ENCODE measurements at regions not wholly inside any gene's neighbourhood (a gene's known extent, or its start where the extent isn't known, plus 50 kb on each side); places are given as distances from the start of the nearest gene placed in this dataset.

- Mint-ChIP-seq H3K4me3 (peak overlapping the region in 1 of 5 donors; percentile 4), H3K27ac (peak overlapping the region in 2 of 6 donors; percentile 1 to 26), H3K4me1 (peaks cover 28 to 44% of the 10 kb centered on the region in 2 donors), H3K9me3 (peaks cover 0 to 4% (median 0%) of the 10 kb centered on the region in 6 donors), H3K27me3 (ENCODE audit: low read depth in 3 of 3) (no peaks in the 10 kb centered on the region), H3K36me3 (peaks cover 4 to 10% (median 4%) of the 10 kb centered on the region in 3 donors)
- DNase-seq = no peak
Observed at GRCh38 chr3:143192193-143192592, 72.6 kb downstream of the CHST2 start.

GRCh38 chr3:143200001-143200924 is 80.7 kb downstream of the CHST2 start:
- Mint-ChIP-seq H3K4me1 (peaks cover 5 to 21% of the 10 kb centered on the region in 2 donors), H3K27me3 (ENCODE audit: low read depth in 3 of 3) (peaks cover 0 to 7% (median 1%) of the 10 kb centered on the region in 3 donors), H3K36me3 (peaks cover 0 to 12% (median 0%) of the 10 kb centered on the region in 3 donors), H3K4me3 (peak overlapping the region in 1 of 5 donors; percentile 33), H3K27ac (no peak overlapping the region), H3K9me3 (peaks cover 0 to 2% (median 0%) of the 10 kb centered on the region in 6 donors)
- DNase-seq = no peak

GRCh38 chr3:143201045-143201444 is 81.5 kb downstream of the CHST2 start:
- H3K4me3 Mint-ChIP-seq = no peak overlapping the region
- peaks cover 5 to 16% of the 10 kb centered on the region in 2 donors for H3K4me1 Mint-ChIP-seq
- no peak overlapping the region for H3K27ac Mint-ChIP-seq
- peaks cover 0 to 12% (median 4%) of the 10 kb centered on the region in 3 donors for H3K36me3 Mint-ChIP-seq
- no peak for DNase-seq
- H3K27me3 Mint-ChIP-seq (ENCODE audit: low read depth in 3 of 3) = peaks cover 0 to 7% (median 1%) of the 10 kb centered on the region in 3 donors
- peaks cover 0 to 5% (median 0%) of the 10 kb centered on the region in 6 donors for H3K9me3 Mint-ChIP-seq

GRCh38 chr3:143201870-143202752 is 82.5 kb downstream of the CHST2 start:
- Mint-ChIP-seq H3K36me3 (peaks cover 0 to 15% (median 5%) of the 10 kb centered on the region in 3 donors), H3K27ac (peak overlapping the region in 1 of 6 donors; percentile 2), H3K9me3 (peaks cover 0 to 5% (median 0%) of the 10 kb centered on the region in 6 donors), H3K27me3 (ENCODE audit: low read depth in 3 of 3) (peaks cover 2 to 7% (median 3%) of the 10 kb centered on the region in 3 donors), H3K4me1 (peaks cover 13 to 19% of the 10 kb centered on the region in 2 donors), H3K4me3 (no peak overlapping the region)
- DNase-seq = no peak

- H3K36me3 Mint-ChIP-seq = peaks cover 0 to 12% (median 7%) of the 10 kb centered on the region in 3 donors
- peaks cover 21 to 29% of the 10 kb centered on the region in 2 donors for H3K4me1 Mint-ChIP-seq
- peak overlapping the region in 1 of 6 donors; percentile 10 for H3K27ac Mint-ChIP-seq
- H3K4me3 Mint-ChIP-seq = no peak overlapping the region
- peaks cover 0 to 5% (median 0%) of the 10 kb centered on the region in 6 donors for H3K9me3 Mint-ChIP-seq
- H3K27me3 Mint-ChIP-seq (ENCODE audit: low read depth in 3 of 3) = peaks cover 2 to 5% (median 3%) of the 10 kb centered on the region in 3 donors
- no peak for DNase-seq
Observed at GRCh38 chr3:143203142-143203541, 83.6 kb downstream of the CHST2 start.

GRCh38 chr3:143203848-143204247 is 84.3 kb downstream of the CHST2 start:
- peaks cover 2 to 5% (median 3%) of the 10 kb centered on the region in 3 donors for H3K27me3 Mint-ChIP-seq (ENCODE audit: low read depth in 3 of 3)
- H3K9me3 Mint-ChIP-seq = peaks cover 0 to 5% (median 0%) of the 10 kb centered on the region in 6 donors
- no peak for DNase-seq
- no peak overlapping the region for H3K27ac Mint-ChIP-seq
- no peak overlapping the region for H3K4me3 Mint-ChIP-seq
- peaks cover 21 to 30% of the 10 kb centered on the region in 2 donors for H3K4me1 Mint-ChIP-seq
- H3K36me3 Mint-ChIP-seq = peaks cover 0 to 12% (median 7%) of the 10 kb centered on the region in 3 donors

- H3K4me3 Mint-ChIP-seq = no peak overlapping the region
- DNase-seq = no peak
- H3K36me3 Mint-ChIP-seq = peaks cover 0 to 12% (median 7%) of the 10 kb centered on the region in 3 donors
- peak overlapping the region in 3 of 6 donors; percentile 43 to 71 (median 46) for H3K27ac Mint-ChIP-seq
- H3K4me1 Mint-ChIP-seq = peaks cover 21 to 23% of the 10 kb centered on the region in 2 donors
- H3K9me3 Mint-ChIP-seq = peaks cover 0 to 5% (median 0%) of the 10 kb centered on the region in 6 donors
- peaks cover 2 to 5% (median 3%) of the 10 kb centered on the region in 3 donors for H3K27me3 Mint-ChIP-seq (ENCODE audit: low read depth in 3 of 3)
Observed at GRCh38 chr3:143206955-143207337, 87.4 kb downstream of the CHST2 start.

GRCh38 chr3:143207338-143207961 is 87.9 kb downstream of the CHST2 start:
- Mint-ChIP-seq H3K9me3 (peaks cover 0 to 5% (median 0%) of the 10 kb centered on the region in 6 donors), H3K27ac (peak overlapping the region in 2 of 6 donors; percentile 17 to 46)

GRCh38 chr3:143208976-143209714 is 89.6 kb downstream of the CHST2 start:
- Mint-ChIP-seq H3K27me3 (ENCODE audit: low read depth in 3 of 3) (peaks cover 0 to 3% (median 1%) of the 10 kb centered on the region in 3 donors), H3K4me1 (peaks cover 21 to 23% of the 10 kb centered on the region in 2 donors), H3K27ac (no peak overlapping the region), H3K4me3 (no peak overlapping the region), H3K9me3 (peaks cover 0 to 5% (median 0%) of the 10 kb centered on the region in 6 donors), H3K36me3 (peaks cover 0 to 7% (median 7%) of the 10 kb centered on the region in 3 donors)
- no peak for DNase-seq

More at GRCh38 chr3:143207338-143207961, 87.9 kb downstream of the CHST2 start:
- H3K27me3 Mint-ChIP-seq (ENCODE audit: low read depth in 3 of 3) = peaks cover 3 to 5% (median 3%) of the 10 kb centered on the region in 3 donors
- H3K4me3 Mint-ChIP-seq = no peak overlapping the region
- H3K36me3 Mint-ChIP-seq = peaks cover 0 to 8% (median 7%) of the 10 kb centered on the region in 3 donors
- no peak for DNase-seq
- peaks cover 21 to 23% of the 10 kb centered on the region in 2 donors for H3K4me1 Mint-ChIP-seq

- peaks cover 0 to 5% (median 0%) of the 10 kb centered on the region in 6 donors for H3K9me3 Mint-ChIP-seq
- H3K4me1 Mint-ChIP-seq = peaks cover 21 to 23% of the 10 kb centered on the region in 2 donors
- peaks cover 0 to 3% (median 1%) of the 10 kb centered on the region in 3 donors for H3K27me3 Mint-ChIP-seq (ENCODE audit: low read depth in 3 of 3)
- H3K4me3 Mint-ChIP-seq = no peak overlapping the region
- no peak overlapping the region for H3K27ac Mint-ChIP-seq
- H3K36me3 Mint-ChIP-seq = peaks cover 0 to 7% (median 7%) of the 10 kb centered on the region in 3 donors
- no peak for DNase-seq
Observed at GRCh38 chr3:143209715-143210059, 90.1 kb downstream of the CHST2 start.

GRCh38 chr3:143210141-143210540 is 90.6 kb downstream of the CHST2 start:
- H3K27ac Mint-ChIP-seq = peak overlapping the region in 1 of 6 donors; percentile 24
- peaks cover 0 to 3% (median 0%) of the 10 kb centered on the region in 6 donors for H3K9me3 Mint-ChIP-seq
- peaks cover 21 to 23% of the 10 kb centered on the region in 2 donors for H3K4me1 Mint-ChIP-seq
- no peak overlapping the region for H3K4me3 Mint-ChIP-seq
- peaks cover 0 to 3% (median 1%) of the 10 kb centered on the region in 3 donors for H3K27me3 Mint-ChIP-seq (ENCODE audit: low read depth in 3 of 3)
- peaks cover 0 to 7% (median 7%) of the 10 kb centered on the region in 3 donors for H3K36me3 Mint-ChIP-seq
- DNase-seq = no peak

- DNase-seq = no peak
- Mint-ChIP-seq H3K4me3 (no peak overlapping the region), H3K27ac (no peak overlapping the region), H3K27me3 (ENCODE audit: low read depth in 3 of 3) (peaks cover 0 to 3% (median 0%) of the 10 kb centered on the region in 3 donors), H3K9me3 (no peaks in the 10 kb centered on the region), H3K4me1 (peaks cover 25 to 35% of the 10 kb centered on the region in 2 donors), H3K36me3 (peaks cover 0 to 4% (median 0%) of the 10 kb centered on the region in 3 donors)
Observed at GRCh38 chr3:143215059-143215458, 95.5 kb downstream of the CHST2 start.

Measured in immature natural killer cell (primary cell).